ENCODE measurements at regions not wholly inside any gene's neighbourhood (a gene's known extent, or its start where the extent isn't known, plus 50 kb on each side); places are given as distances from the start of the nearest gene placed in this dataset.

- no peak for TF ChIP-seq CTCF (IDR thresholded peaks at IDR 0.05)
- TF ChIP-seq POLR2AphosphoS5 (IDR thresholded peaks at IDR 0.05) = no peak
Observed at GRCh38 chr6:126873791-126874190, 244.7 kb upstream of the RSPO3 start.
